CD4-positive, alpha-beta T cell treated with Interferon gamma for 1 hour (primary cell): ENCODE measurements at regions not wholly inside any gene's neighbourhood (a gene's known extent, or its start where the extent isn't known, plus 50 kb on each side); places are given as distances from the start of the nearest gene placed in this dataset.

Experiments used
- DNase-seq: peaks from one replicate; pipeline ENCODE4 v3.0.0-alpha.2; 2020

- DNase-seq, result no peak
Observed at GRCh38 chr11:103624708-103625623, 411.5 kb upstream of the DDI1 start.

DNA sequence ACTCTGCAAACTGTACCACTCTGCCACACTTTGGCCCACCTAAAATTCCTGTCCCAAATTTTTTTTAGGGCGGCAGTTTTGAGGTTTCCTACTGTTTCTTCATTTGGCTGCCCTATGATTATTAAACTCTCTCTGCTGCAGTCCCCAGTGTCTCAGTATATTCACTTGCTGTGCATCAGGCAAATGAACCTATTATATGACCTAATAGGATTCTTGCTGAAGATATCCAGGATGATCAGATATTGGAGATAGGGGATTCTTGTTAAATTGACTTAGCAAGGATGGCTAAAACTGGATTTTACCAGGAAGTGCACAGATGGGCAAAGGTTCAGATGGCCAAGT is 410.8 kb upstream of the DDI1 start:
- no peak for DNase-seq

GRCh38 chr11:103628121-103628520 is 408.3 kb upstream of the DDI1 start:
- DNase-seq, result no peak

DNA sequence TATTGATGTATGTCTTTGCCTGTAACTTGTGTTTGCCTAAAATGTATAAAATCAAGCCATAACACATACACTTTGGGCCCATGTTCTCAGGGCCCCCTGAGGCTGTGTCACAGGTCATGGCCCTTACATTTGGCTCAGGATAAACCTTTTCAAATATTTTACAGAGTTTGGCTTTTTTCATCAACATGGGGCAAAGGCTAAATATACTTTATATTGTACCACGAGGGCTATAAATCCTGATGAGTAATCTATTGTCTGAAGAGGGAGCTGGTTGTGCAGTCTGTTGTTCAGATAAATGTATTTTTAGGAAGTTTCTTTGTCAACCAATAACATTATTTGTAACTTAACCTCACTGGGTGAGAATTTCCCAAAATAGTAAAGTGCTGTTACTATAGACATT is 404.6 kb upstream of the DDI1 start:
- DNase-seq, result no peak

DNA sequence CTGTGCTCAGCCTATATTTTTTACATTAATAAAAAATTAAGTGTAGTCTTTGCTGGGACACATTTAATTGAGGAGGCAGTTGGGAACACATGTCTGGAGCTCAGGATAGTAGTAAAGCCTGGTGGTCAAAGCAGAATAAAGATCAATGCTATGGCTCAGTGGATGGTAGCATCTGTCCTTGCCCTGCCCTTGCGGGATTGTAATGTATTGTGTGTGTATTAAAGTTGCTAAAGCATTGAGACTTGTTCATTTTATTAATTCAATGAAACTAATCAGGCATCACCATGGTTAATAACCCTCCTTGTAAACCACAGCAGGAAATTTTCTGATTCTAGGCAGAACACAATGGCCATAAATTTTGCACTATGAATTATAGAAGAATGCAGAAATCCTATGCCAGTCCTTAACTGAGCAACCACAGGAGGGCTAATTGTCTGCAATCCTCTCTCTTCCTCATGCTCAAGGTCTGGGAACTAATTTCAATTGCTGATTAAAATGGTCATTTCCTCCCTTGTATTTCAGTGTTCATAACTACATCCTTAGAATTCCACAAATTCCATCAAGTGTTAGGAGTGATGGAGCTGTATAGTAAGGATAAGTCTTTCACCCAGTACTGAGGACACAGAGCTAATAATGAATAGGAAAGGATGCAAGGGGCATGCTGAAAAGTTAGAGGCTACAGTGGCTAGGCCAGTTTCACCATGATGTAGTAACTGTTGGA is 403.2 kb upstream of the DDI1 start:
- no peak for DNase-seq

- no peak for DNase-seq
Observed at GRCh38 chr11:103633819-103634590, 402.4 kb upstream of the DDI1 start.

DNA sequence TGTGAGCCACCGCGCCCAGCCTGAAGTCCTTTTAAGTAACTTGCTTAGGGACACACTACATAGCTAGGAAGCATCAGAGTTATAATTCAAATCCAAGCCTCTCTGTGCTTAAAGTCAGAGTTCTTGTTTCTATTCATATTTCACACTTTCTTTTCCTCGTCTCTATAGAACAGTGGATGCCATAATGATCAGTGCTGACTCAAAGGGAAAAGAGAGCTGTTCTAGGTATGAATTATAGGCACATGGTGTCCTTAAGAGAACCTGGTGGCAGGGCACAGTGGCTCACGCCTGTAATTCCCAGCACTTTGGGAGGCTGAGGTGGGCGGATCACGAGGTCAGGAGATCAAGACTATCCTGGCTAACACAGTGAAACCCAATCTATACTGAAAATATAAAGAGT is 400.2 kb upstream of the DDI1 start:
- DNase-seq, result no peak

GRCh38 chr11:103637295-103637694 is 399.1 kb upstream of the DDI1 start:
- DNase-seq, result no peak

DNA sequence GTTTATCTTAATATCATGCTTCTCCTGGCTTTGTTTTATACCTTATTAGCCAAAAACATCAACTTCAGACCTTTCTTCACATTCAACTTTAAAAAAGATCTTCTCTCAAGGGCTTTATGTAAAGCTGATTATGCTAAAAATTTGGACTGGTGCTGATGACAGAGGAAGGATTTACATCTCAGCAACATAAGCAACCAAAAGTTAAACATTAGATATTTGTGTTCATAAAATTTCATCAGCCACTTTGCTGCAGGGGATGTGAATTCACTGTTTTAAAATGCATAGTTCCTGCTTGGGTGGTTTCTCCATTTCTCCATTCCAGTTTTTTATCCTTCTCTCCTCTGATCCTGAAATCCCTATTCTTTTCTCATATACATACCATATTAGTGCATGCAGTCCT is 398.6 kb upstream of the DDI1 start:
- DNase-seq, result no peak

GRCh38 chr11:103644676-103645075 is 391.8 kb upstream of the DDI1 start:
- no peak for DNase-seq

GRCh38 chr11:103648054-103648453 is 388.4 kb upstream of the DDI1 start:
- no peak for DNase-seq

DNA sequence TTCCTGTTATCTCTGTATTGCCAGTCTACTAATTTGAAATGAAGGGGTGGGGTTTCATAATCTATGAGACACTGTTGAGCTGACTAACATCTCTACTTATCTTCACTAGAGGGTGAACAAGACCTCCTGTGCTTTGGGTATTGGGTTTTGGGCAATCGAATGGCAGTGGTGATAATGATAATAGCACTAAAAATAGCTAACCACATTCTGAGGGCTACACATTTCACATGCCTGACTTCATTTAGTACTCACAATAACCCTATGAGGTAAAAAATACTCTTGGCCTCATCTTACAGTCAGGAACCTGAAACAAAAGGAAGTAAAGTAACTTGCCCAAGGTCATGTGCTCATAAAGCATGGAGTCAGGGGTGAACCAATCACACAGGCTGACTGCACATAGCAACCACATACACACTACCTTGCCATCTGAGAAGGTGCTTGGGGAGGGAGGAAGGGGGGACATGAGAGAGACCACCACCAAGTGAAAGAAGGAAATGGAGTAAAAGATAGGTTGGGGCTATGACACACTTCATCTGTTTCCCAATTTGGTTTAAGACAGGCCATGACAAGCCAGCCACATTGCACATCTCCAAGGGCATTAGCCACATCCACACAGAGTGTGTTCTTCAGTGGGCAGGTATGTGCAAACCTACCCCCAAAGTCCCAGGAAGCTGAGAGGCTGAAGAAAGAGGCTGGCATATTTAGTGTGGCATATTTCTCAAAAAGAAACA is 387.6 kb upstream of the DDI1 start:
- DNase-seq, result no peak

DNA sequence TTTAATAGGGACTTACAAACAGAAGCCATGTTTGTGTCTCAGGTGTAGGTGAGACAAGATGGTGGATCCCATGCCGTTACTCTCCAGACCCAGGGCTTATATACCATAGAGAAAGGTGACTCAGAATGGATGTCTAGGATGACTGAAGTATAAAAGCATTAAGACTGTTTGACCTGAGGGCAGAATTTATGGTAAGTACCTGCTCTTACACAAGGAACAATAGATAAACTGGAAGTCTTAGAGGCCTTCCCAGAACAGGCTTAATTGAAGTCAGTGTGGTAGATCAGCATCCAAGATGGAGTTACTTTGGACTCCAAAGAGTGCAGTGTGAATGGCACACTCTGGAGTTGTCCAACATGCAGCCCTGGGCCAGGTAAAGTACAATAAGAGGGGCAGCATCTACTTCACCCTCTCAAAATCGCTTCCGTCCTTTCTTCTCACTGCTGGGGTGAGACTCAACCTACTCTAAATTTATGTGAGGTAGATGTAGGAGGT is 387.0 kb upstream of the DDI1 start:
- DNase-seq, result no peak

- DNase-seq, result no peak
Observed at GRCh38 chr11:103650330-103650729, 386.1 kb upstream of the DDI1 start.

- DNase-seq, result no peak
Observed at GRCh38 chr11:103651341-103651998, 385.0 kb upstream of the DDI1 start.

DNA sequence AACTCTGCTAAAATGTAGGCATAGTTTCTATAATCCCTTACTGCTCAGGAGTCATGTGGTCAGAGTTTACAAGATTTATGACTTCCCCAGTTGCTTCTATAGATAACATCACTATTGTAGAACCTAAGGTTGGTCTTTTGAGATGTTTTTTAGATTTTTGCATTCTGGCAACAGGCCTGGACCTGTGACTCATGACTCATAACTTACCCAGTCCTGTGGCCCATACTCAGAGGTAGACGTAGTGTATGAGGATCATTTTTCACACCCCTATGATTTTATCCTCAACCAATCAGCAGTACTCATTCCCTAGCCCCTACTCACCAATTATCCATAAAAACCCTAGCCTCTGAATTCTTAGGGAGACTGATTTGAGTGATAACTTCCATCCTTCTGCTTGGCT is 384.4 kb upstream of the DDI1 start:
- DNase-seq, result no peak

DNA sequence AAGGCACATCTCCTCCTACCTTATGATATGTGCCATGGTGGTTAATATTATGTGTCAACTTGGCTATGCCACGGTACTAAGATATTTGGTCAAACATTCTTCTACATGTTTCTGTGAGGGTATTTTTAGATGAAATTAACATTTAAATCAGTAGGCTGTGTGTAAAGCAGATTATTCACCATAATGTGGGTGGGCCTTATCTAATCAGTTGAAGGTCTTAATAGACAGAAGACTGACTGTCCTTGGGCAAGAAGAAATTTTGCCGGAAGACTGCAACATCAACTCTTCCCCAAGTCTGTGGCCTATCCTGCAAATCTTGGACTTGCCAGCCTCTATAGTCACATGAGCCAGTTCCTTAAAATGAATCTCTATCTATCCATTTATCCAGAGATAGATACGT is 380.1 kb upstream of the DDI1 start:
- no peak for DNase-seq

GRCh38 chr11:103659206-103659618 is 377.2 kb upstream of the DDI1 start:
- DNase-seq, result no peak

DNA sequence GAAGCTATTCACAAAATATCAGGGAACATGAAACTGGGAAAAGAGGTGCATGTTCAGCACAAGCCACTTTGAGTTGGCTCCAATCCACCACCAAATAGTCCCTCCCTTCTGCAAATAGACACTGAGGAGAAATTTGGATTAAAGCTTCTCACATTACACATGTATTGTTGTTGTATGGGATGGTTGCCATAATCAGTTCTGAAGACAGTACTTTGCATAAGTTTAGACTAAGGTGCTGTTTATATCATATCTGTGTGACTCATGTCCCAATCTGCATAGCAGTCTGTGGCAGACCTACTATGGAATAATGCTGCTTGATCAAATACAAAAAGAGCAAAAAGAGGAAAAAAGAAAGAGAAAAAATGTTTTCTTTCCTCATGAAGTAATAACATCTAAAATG is 376.7 kb upstream of the DDI1 start:
- no peak for DNase-seq

GRCh38 chr11:103661185-103661584 is 375.3 kb upstream of the DDI1 start:
- DNase-seq, result no peak

DNA sequence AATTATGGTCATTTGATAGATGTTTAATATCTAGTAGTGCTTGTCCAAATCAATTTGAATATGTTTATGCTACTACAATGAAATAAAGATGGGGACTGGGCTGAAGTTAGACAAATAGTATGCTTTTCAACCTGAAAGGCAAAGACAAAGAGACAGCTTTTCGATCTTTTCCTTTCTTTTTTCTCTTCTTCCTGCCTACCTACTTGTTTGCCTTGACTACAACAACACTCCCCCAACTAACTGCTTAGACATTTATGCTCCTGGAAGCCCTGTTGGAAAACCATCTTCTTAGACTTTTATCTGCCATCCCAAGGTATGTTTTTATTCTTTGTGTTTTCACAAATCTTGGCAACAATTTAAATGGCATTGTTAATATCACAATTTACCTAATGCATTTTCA is 374.4 kb upstream of the DDI1 start:
- DNase-seq, result no peak

GRCh38 chr11:103662880-103663279 is 373.6 kb upstream of the DDI1 start:
- peak; percentile 17 for DNase-seq
